Inflammatory macrophage (primary cell): ENCODE measurements at regions not wholly inside any gene's neighbourhood (a gene's known extent, or its start where the extent isn't known, plus 50 kb on each side); places are given as distances from the start of the nearest gene placed in this dataset.

Source experiments
- DNase-seq, 2 donors: peaks; one replicate each; pipeline ENCODE4 v3.0.0-alpha.2; 2020 to 2022

- no peak for DNase-seq
These were observed 189.2 kb downstream of the PCSK1 start for GRCh38 chr5:96243862-96244261.

GRCh38 chr5:96243203-96243602 lies 189.8 kb downstream of the PCSK1 start:
- DNase-seq: no peak

- no peak for DNase-seq
These were observed 190.5 kb downstream of the PCSK1 start for GRCh38 chr5:96242571-96242970.

GRCh38 chr5:96236831-96237230 lies 196.2 kb downstream of the PCSK1 start:
- DNase-seq: no peak

- DNase-seq: no peak
These were observed 197.0 kb downstream of the PCSK1 start for GRCh38 chr5:96236051-96236450.

GRCh38 chr5:96235008-96235910 lies 197.8 kb downstream of the PCSK1 start:
- DNase-seq: no peak

- no peak for DNase-seq
These were observed 200.4 kb downstream of the PCSK1 start for GRCh38 chr5:96232602-96233001.

- no peak for DNase-seq
These were observed 203.9 kb downstream of the PCSK1 start for GRCh38 chr5:96229188-96229587.

- no peak for DNase-seq
These were observed 204.6 kb downstream of the PCSK1 start for GRCh38 chr5:96228408-96228807.

- DNase-seq: no peak
These were observed 205.1 kb downstream of the PCSK1 start for GRCh38 chr5:96227957-96228356.

GRCh38 chr5:96226941-96227552 lies 206.0 kb downstream of the PCSK1 start:
- no peak for DNase-seq

GRCh38 chr5:96222129-96222528 lies 210.9 kb downstream of the PCSK1 start:
- no peak for DNase-seq

GRCh38 chr5:96220610-96221390 lies 212.2 kb downstream of the PCSK1 start:
- DNase-seq: no peak

GRCh38 chr5:96219580-96220281 lies 213.3 kb downstream of the PCSK1 start:
- DNase-seq: no peak

GRCh38 chr5:96218653-96219052 lies 214.4 kb downstream of the PCSK1 start:
- DNase-seq: no peak

GRCh38 chr5:96214442-96215197 lies 218.4 kb downstream of the PCSK1 start:
- peak in 1 of 2 donors; percentile 15 for DNase-seq

GRCh38 chr5:96209829-96210228 lies 223.2 kb downstream of the PCSK1 start:
- no peak for DNase-seq

GRCh38 chr5:96207420-96207819 lies 225.6 kb downstream of the PCSK1 start:
- DNase-seq: no peak

- DNase-seq: no peak
These were observed 229.3 kb downstream of the PCSK1 start for GRCh38 chr5:96203761-96204160.

- no peak for DNase-seq
These were observed 231.5 kb downstream of the PCSK1 start for GRCh38 chr5:96201503-96201902.

GRCh38 chr5:96200641-96201040 lies 232.4 kb downstream of the PCSK1 start:
- DNase-seq: peak; percentile 40 to 76

- no peak for DNase-seq
These were observed 233.3 kb downstream of the PCSK1 start for GRCh38 chr5:96199713-96200183.
